Ovary (tissue), 3 donors: ENCODE measurements at regions not wholly inside any gene's neighbourhood (a gene's known extent, or its start where the extent isn't known, plus 50 kb on each side); places are given as distances from the start of the nearest gene placed in this dataset.
"Not testable (repeated sequence)": the region's sequence is repeated elsewhere in the genome, so short reads cannot be mapped to it uniquely, and the experiment has no call there.

Experiments
- CTCF ChIP-seq, 3 donors: fragments of 450-650 bp in 2 of 3; fragments of 200-600 bp in 1 of 3; IDR thresholded peaks; one replicate each; pipeline versions ENCODE4 v1.5.1 to v1.8.0; 2016 to 2022; ENCODE audit warnings: antibody characterized with exemption in 3 of 3, mild to moderate bottlenecking in 1 of 3
- POLR2A ChIP-seq: fragments of 450-650 bp; IDR thresholded peaks from one replicate; pipeline ENCODE4 v1.6.1; 2017; ENCODE audit warnings: antibody characterized with exemption, mild to moderate bottlenecking, moderate library complexity
- donor health status: DM: no; HTN: no; CAD: no.

- not testable (repeated sequence) for TF ChIP-seq CTCF (IDR thresholded peaks at IDR 0.05); POLR2A
These were observed 371.9 kb upstream of the CCDC54 start for GRCh38 chr3:107005352-107005751.
